Tibial artery (tissue), 4 donors: ENCODE measurements at regions not wholly inside any gene's neighbourhood (a gene's known extent, or its start where the extent isn't known, plus 50 kb on each side); places are given as distances from the start of the nearest gene placed in this dataset.

ENCODE experiments used
- DNase-seq, 2 donors: peaks; one replicate each; pipeline ENCODE4 v3.0.0-alpha.2; 2019
- H3K27ac ChIP-seq, 2 donors: fragments of 200-600 bp; sonication (generic) in 1 of 2; 1 replicate in 1 of 2; 2 replicates in 1 of 2; pipeline ENCODE4 v1.5.1; 2018 to 2019; ENCODE audit warnings: mild to moderate bottlenecking in 1 of 2
- H3K27me3 ChIP-seq, 2 donors: fragments of 200-600 bp; sonication (generic) in 1 of 2; one replicate each; pipeline versions ENCODE4 v1.5.1 to v1.6.0; 2016 to 2019
- H3K36me3 ChIP-seq, 3 donors: fragments of 200-600 bp; sonication (generic) in 2 of 3; one replicate each; pipeline ENCODE4 v1.5.1; 2016 to 2019; ENCODE audit warnings: mild to moderate bottlenecking in 2 of 3
- H3K4me1 ChIP-seq, 4 donors: fragments of 200-600 bp; sonication (generic) in 2 of 4; 1 replicate in 3 of 4; 2 replicates in 1 of 4; pipeline ENCODE4 v1.5.1; 2016 to 2019
- H3K4me3 ChIP-seq, 2 donors: fragments of 200-600 bp; sonication (generic) in 1 of 2; 1 replicate in 1 of 2; 2 replicates in 1 of 2; pipeline ENCODE4 v1.5.1; 2018 to 2019; ENCODE audit warnings: mild to moderate bottlenecking in 2 of 2
- H3K9me3 ChIP-seq, 3 donors: fragments of 200-600 bp; sonication (generic) in 1 of 3; one replicate each; pipeline ENCODE4 v1.5.1; 2016 to 2019
- CTCF ChIP-seq, 2 experiments: fragments of 200-600 bp in 1 of 2; fragments of 450-650 bp in 1 of 2; IDR thresholded peaks; one replicate each; pipeline ENCODE4 v1.5.1; 2017 to 2019; ENCODE audit warnings: antibody characterized with exemption in 2 of 2, mild to moderate bottlenecking in 1 of 2, moderate library complexity in 1 of 2
- intact Hi-C: fragments of 100-400 bp; cut with DNase I; formaldehyde crosslinking; loops from one replicate; pipeline ENCODE4 v1.15.0; 2023; ENCODE audit warnings: low total_unique reads

- H3K4me3 ChIP-seq, result no peak overlapping the region
- no peaks in the 10 kb centered on the region for H3K9me3 ChIP-seq
- no peak for DNase-seq
- no peaks in the 10 kb centered on the region for H3K27me3 ChIP-seq
- TF ChIP-seq CTCF (IDR thresholded peaks at IDR 0.05), result no peak
- H3K4me1 ChIP-seq, result peaks cover 0 to 17% (median 7%) of the 10 kb centered on the region in 4 donors
- intact Hi-C loops, result no loop called here
- no peak overlapping the region for H3K27ac ChIP-seq
- no peaks in the 10 kb centered on the region for H3K36me3 ChIP-seq
Observed at GRCh38 chrX:39893417-39894338, 204.1 kb downstream of the BCOR start.

- no peak for TF ChIP-seq CTCF (IDR thresholded peaks at IDR 0.05)
- no peak overlapping the region for H3K27ac ChIP-seq
- no peaks in the 10 kb centered on the region for H3K9me3 ChIP-seq
- H3K36me3 ChIP-seq, result no peaks in the 10 kb centered on the region
- intact Hi-C loops, result no loop called here
- H3K4me1 ChIP-seq, result peaks cover 0 to 17% (median 7%) of the 10 kb centered on the region in 4 donors
- no peaks in the 10 kb centered on the region for H3K27me3 ChIP-seq
- no peak for DNase-seq
- H3K4me3 ChIP-seq, result no peak overlapping the region
Observed at GRCh38 chrX:39894683-39895082, 203.1 kb downstream of the BCOR start.

- intact Hi-C loops, result no loop called here
- no peaks in the 10 kb centered on the region for H3K9me3 ChIP-seq
- no peak for DNase-seq
- no peak for TF ChIP-seq CTCF (IDR thresholded peaks at IDR 0.05)
- H3K36me3 ChIP-seq, result no peaks in the 10 kb centered on the region
- no peak overlapping the region for H3K4me3 ChIP-seq
- no peaks in the 10 kb centered on the region for H3K27me3 ChIP-seq
- H3K4me1 ChIP-seq, result peaks cover 0 to 17% (median 7%) of the 10 kb centered on the region in 4 donors
- no peak overlapping the region for H3K27ac ChIP-seq
Observed at GRCh38 chrX:39895218-39896110, 202.3 kb downstream of the BCOR start.

GRCh38 chrX:39896951-39897740 is 200.6 kb downstream of the BCOR start:
- H3K27me3 ChIP-seq, result no peaks in the 10 kb centered on the region
- H3K4me3 ChIP-seq, result no peak overlapping the region
- H3K36me3 ChIP-seq, result no peaks in the 10 kb centered on the region
- peaks cover 0 to 17% (median 7%) of the 10 kb centered on the region in 4 donors for H3K4me1 ChIP-seq
- no peak for TF ChIP-seq CTCF (IDR thresholded peaks at IDR 0.05)
- H3K9me3 ChIP-seq, result no peaks in the 10 kb centered on the region
- peak overlapping the region; percentile 41 to 47 for H3K27ac ChIP-seq
- peak; percentile 30 to 74 for DNase-seq
- intact Hi-C loops, result no loop called here

GRCh38 chrX:39897741-39898097 is 200.0 kb downstream of the BCOR start:
- no peak for DNase-seq
- no peaks in the 10 kb centered on the region for H3K9me3 ChIP-seq
- peak overlapping the region; percentile 41 to 47 for H3K27ac ChIP-seq
- H3K4me3 ChIP-seq, result no peak overlapping the region
- H3K36me3 ChIP-seq, result no peaks in the 10 kb centered on the region
- TF ChIP-seq CTCF (IDR thresholded peaks at IDR 0.05), result no peak
- intact Hi-C loops, result no loop called here
- peaks cover 0 to 17% (median 7%) of the 10 kb centered on the region in 4 donors for H3K4me1 ChIP-seq
- H3K27me3 ChIP-seq, result no peaks in the 10 kb centered on the region
